DMS79 (cell line): ENCODE measurements at regions not wholly inside any gene's neighbourhood (a gene's known extent, or its start where the extent isn't known, plus 50 kb on each side); places are given as distances from the start of the nearest gene placed in this dataset.

ENCODE experiments used
- DNase-seq: peaks from one replicate; lab custom pipeline; 2025; lab: John Stamatoyannopoulos, UW

- DNase-seq, result no peak
These were observed 57.1 kb downstream of the HLA-A start for GRCh38 chr6:29999416-29999815.

- no peak for DNase-seq
These were observed 57.9 kb downstream of the HLA-A start for GRCh38 chr6:30000156-30000791.

- DNase-seq, result no peak
These were observed 58.2 kb upstream of the POLR1H start for GRCh38 chr6:30002871-30003270.

- no peak for DNase-seq
These were observed 55.6 kb upstream of the POLR1H start for GRCh38 chr6:30005482-30005881.

GRCh38 chr6:30006170-30007131, 54.6 kb upstream of the POLR1H start:
- DNase-seq, result no peak

- peak; percentile 48 for DNase-seq
These were observed 53.8 kb upstream of the POLR1H start for GRCh38 chr6:30007132-30007764.

GRCh38 chr6:30009113-30009512, 52.0 kb upstream of the POLR1H start:
- DNase-seq, result no peak
